GM12878 (cell line): ENCODE measurements at regions not wholly inside any gene's neighbourhood (a gene's known extent, or its start where the extent isn't known, plus 50 kb on each side); places are given as distances from the start of the nearest gene placed in this dataset.

Experiments used
- ATAC-seq: fragments of 200-7000 bp; cut with Tn5 transposase; 3 replicates; pipeline ENCODE4 v1.9.1; 2020; ENCODE audit warnings: mild to moderate bottlenecking, moderate library complexity
- BruUV-seq: library from RNA; stranded (reverse); fragments of 400-500 nt; replicated peaks from 2 replicates; lab custom pipeline; 2021; lab: Mats Ljungman, UMichigan
- CTCF ChIA-PET: fragments of 300-600 bp; sonication (Branson Sonifier 250); formaldehyde crosslinking; extraction: SDS; loops from one replicate; lab custom pipeline; 2021; ENCODE audit warnings: inconsistent platforms; lab: Yijun Ruan, JAX
- POLR2A ChIA-PET: fragments of 350-600 bp; formaldehyde crosslinking; extraction: SDS; loops from one replicate; lab custom pipeline; 2021; ENCODE audit warnings: inconsistent platforms; lab: Charles Lee
- RAD21 ChIA-PET: fragments of 300-600 bp; sonication (Branson Sonifier 250); formaldehyde crosslinking; loops from one replicate; lab custom pipeline; 2023; ENCODE audit warnings: antibody characterized with exemption; ENCODE audit not compliant: unreplicated experiment; lab: Charles Lee
- SMC1A ChIA-PET: fragments of 300-600 bp; sonication (Branson Sonifier 250); formaldehyde crosslinking; loops from one replicate; lab custom pipeline; 2023; ENCODE audit not compliant: unreplicated experiment, uncharacterized antibody; lab: Charles Lee
- DNase-seq: peaks from one replicate; pipeline ENCODE4 v3.0.0-alpha.2; 2011; ENCODE audit warnings: low read depth, low spot score
- FAIRE-seq: peaks from 3 replicates; lab custom pipeline; 2011; peaks lifted over from hg19 to GRCh38; lab: Jason Lieb, UNC
- H2AFZ ChIP-seq: 2 replicates; pipeline ENCODE4 v1.6.0; 2011; ENCODE audit warnings: low read depth, low read length, control low read depth; ENCODE audit not compliant: control insufficient read depth
- H3K27ac ChIP-seq: 2 replicates; pipeline ENCODE4 v1.5.1; 2011; ENCODE audit warnings: control low read depth; ENCODE audit not compliant: control insufficient read depth, insufficient read depth
- H3K27me3 ChIP-seq, 2 experiments: replicated peaks in 1 of 2; 2 replicates each; pipeline versions ENCODE4 v1.6.0 to v1.6.1; 2011; ENCODE audit warnings: low read length in 1 of 2; ENCODE audit not compliant: control insufficient read depth in 2 of 2, insufficient read depth in 2 of 2
- H3K36me3 ChIP-seq, 2 experiments: 2 replicates each; pipeline ENCODE4 v1.5.1; 2011; ENCODE audit warnings: low read length in 1 of 2; ENCODE audit not compliant: control insufficient read depth in 2 of 2, insufficient read depth in 2 of 2
- H3K4me1 ChIP-seq: 2 replicates; pipeline ENCODE4 v1.6.1; 2011; ENCODE audit warnings: mild to moderate bottlenecking, low read length, moderate library complexity, mixed read lengths; ENCODE audit not compliant: control insufficient read depth, insufficient read depth
- H3K4me2 ChIP-seq: 2 replicates; pipeline ENCODE4 v1.6.0; 2011; ENCODE audit warnings: control low read depth; ENCODE audit not compliant: control insufficient read depth, insufficient read depth
- H3K4me3 ChIP-seq: fragments of 200-600 bp; sonication (generic); 2 replicates; pipeline ENCODE4 v1.5.1; 2016
- H3K79me2 ChIP-seq: 2 replicates; pipeline ENCODE4 v1.6.0; 2011; ENCODE audit warnings: low read length; ENCODE audit not compliant: control insufficient read depth, insufficient read depth
- H3K9ac ChIP-seq: 2 replicates; pipeline ENCODE4 v1.8.0; 2011; ENCODE audit warnings: low read length, control low read depth, mixed read lengths; ENCODE audit not compliant: control insufficient read depth, insufficient read depth
- H3K9me3 ChIP-seq: replicated peaks from 3 replicates; pipeline ENCODE4 v1.5.1; 2011; ENCODE audit warnings: mild to moderate bottlenecking, low read length; ENCODE audit not compliant: control insufficient read depth, insufficient read depth
- H4K20me1 ChIP-seq: 2 replicates; pipeline ENCODE4 v1.6.0; 2011; ENCODE audit not compliant: control insufficient read depth, insufficient read depth
- ESRRA ChIP-seq: IDR thresholded peaks from 2 replicates; pipeline ENCODE4 v1.6.1; 2012; ENCODE audit warnings: mild to moderate bottlenecking, low read length, improper control_type of control experiment
- FOXM1 ChIP-seq: IDR thresholded peaks from 2 replicates; pipeline ENCODE4 v1.6.1; 2012; ENCODE audit warnings: low read depth, mild to moderate bottlenecking, inconsistent platforms, low read length, moderate library complexity
- MTA2 ChIP-seq: fragments of 450-650 bp; IDR thresholded peaks from 2 replicates; pipeline ENCODE4 v1.6.1; 2016; ENCODE audit warnings: low read depth, mild to moderate bottlenecking, moderate library complexity
- RAD21 ChIP-seq: IDR thresholded peaks from 2 replicates; pipeline ENCODE4 v1.6.1; 2011; ENCODE audit warnings: mild to moderate bottlenecking, low read depth, low read length, moderate library complexity; ENCODE audit not compliant: insufficient read depth
- SMC3 ChIP-seq: IDR thresholded peaks from 2 replicates; pipeline ENCODE4 v1.6.1; 2011; ENCODE audit warnings: low read length, improper control_type of control experiment, borderline replicate concordance
- SREBF2 ChIP-seq: IDR thresholded peaks from 2 replicates; pipeline ENCODE4 v1.6.1; 2012; ENCODE audit warnings: mild to moderate bottlenecking, low read length
- YY1 ChIP-seq: IDR thresholded peaks from 2 replicates; pipeline ENCODE4 v1.6.1; 2011; ENCODE audit warnings: low read depth, mild to moderate bottlenecking, low read length
- WGBS: methylation state at CpG from one replicate; pipeline ENCODE4 v1.1.6; 2016; ENCODE audit warnings: low lambda C conversion rate; ENCODE audit not compliant: insufficient replicate concordance, insufficient coverage; ENCODE audit errors: missing lambda C conversion rate; 5-methylcytosine and 5-hydroxymethylcytosine counted together
- in situ Hi-C: fragments of 300-500 bp; cut with MboI; formaldehyde crosslinking; loops from 9 replicates; pipeline ENCODE4 v1.14.3; 2018; ENCODE audit warnings: mixed read lengths
- intact Hi-C: fragments of 100-400 bp; cut with micrococcal nuclease; formaldehyde crosslinking; loops from one replicate; pipeline ENCODE4 v1.14.2; 2022; ENCODE audit not compliant: unreplicated experiment
- TF ChIP-seq, protein P1 (sequence below): IDR thresholded peaks from 2 replicates; pipeline ENCODE4 v1.6.1; 2012; ENCODE audit warnings: mild to moderate bottlenecking, low read depth, low read length
- TF ChIP-seq, protein P2 (sequence below): fragments of 450-650 bp; IDR thresholded peaks from 2 replicates; pipeline ENCODE4 v1.6.1; 2014; ENCODE audit warnings: mild to moderate bottlenecking
- TF ChIP-seq, protein P3 (sequence below), 3 experiments: IDR thresholded peaks in 2 of 3; conservative IDR thresholded peaks in 1 of 3; 2 replicates each; pipeline ENCODE4 v1.5.1; 2011; ENCODE audit warnings: low read depth in 3 of 3, low read length in 3 of 3, mild to moderate bottlenecking in 3 of 3, control low read depth in 2 of 3, moderate library complexity in 2 of 3, inconsistent platforms in 1 of 3, mixed read lengths in 1 of 3; ENCODE audit not compliant: control insufficient read depth in 2 of 3, insufficient read depth in 1 of 3; ENCODE audit errors: extremely low read depth in 1 of 3

DNA sequence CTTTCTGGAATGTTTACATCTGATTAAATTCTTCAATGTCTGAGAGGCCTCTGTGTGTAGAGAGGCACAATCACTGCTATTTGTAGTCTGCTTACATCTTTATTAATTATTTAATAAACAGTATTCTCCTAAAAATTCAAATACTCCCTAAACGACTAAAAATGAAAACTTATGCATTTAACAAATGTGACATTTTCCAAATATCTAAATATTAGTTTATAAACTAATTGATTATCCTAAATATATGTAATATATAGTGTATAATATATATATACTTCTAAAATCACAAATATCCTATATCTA, 57.7 kb upstream of the ZBED3 start (continued):
- TF ChIP-seq, protein P1, sequence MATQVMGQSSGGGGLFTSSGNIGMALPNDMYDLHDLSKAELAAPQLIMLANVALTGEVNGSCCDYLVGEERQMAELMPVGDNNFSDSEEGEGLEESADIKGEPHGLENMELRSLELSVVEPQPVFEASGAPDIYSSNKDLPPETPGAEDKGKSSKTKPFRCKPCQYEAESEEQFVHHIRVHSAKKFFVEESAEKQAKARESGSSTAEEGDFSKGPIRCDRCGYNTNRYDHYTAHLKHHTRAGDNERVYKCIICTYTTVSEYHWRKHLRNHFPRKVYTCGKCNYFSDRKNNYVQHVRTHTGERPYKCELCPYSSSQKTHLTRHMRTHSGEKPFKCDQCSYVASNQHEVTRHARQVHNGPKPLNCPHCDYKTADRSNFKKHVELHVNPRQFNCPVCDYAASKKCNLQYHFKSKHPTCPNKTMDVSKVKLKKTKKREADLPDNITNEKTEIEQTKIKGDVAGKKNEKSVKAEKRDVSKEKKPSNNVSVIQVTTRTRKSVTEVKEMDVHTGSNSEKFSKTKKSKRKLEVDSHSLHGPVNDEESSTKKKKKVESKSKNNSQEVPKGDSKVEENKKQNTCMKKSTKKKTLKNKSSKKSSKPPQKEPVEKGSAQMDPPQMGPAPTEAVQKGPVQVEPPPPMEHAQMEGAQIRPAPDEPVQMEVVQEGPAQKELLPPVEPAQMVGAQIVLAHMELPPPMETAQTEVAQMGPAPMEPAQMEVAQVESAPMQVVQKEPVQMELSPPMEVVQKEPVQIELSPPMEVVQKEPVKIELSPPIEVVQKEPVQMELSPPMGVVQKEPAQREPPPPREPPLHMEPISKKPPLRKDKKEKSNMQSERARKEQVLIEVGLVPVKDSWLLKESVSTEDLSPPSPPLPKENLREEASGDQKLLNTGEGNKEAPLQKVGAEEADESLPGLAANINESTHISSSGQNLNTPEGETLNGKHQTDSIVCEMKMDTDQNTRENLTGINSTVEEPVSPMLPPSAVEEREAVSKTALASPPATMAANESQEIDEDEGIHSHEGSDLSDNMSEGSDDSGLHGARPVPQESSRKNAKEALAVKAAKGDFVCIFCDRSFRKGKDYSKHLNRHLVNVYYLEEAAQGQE: no peak

DNA sequence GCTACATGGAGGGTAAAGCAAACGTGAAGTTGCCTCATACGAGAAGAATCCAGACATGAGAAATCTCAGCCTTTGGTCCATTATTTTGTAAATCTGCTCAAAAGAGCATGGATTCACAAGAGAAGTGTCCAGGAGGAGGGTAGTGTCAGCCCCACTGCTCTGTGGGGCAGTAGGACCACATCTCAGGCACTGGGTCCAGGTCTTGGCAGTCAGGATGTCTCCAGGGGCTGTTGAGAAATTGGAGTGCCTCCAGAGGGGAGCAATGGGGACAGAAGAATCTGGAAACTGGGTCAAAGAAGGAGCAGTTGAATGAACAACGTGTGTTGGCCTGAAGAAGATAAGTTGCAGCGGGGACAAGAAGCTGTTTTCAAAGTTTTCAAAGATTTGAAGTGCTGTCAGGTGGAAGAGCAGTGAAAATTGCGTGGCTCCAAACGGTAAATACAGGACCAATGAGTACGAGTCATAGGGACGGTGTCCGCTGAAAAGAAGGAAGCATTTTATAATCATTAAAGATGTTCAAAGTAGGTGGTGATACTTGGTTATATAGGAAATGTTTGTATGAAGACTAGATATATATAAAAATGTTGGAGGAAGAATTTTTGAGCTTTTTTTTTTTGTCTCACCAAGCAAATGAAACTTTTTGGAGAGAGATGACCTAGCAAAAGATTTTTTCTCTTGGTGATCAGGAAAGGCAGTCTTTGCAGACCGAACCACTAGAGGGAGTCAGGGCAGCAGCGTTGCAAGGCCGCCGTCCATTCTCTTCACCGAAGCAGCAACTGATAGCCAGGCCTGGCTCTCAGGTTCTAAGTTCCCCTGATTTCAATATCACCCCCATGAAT, 57.1 kb upstream of the ZBED3 start:
- Histone ChIP-seq H2AFZ (no peak overlapping the region), H3K27ac (no peak overlapping the region), H3K4me3 (no peak overlapping the region), H3K4me1 (no peaks in the 10 kb centered on the region), H3K27me3 (no peaks in the 10 kb centered on the region), H3K79me2 (no peaks in the 10 kb centered on the region), H3K4me2 (no peak overlapping the region), H3K9me3 (no peaks in the 10 kb centered on the region), H3K9ac (no peak overlapping the region), H3K36me3 (no peaks in the 10 kb centered on the region), H4K20me1 (no peaks in the 10 kb centered on the region)
- ChIA-PET SMC1A (interaction anchor here (0.8 to 2.3 kb wide), 16 partner anchors 9 to 500 kb away, joined by 3 to 14 read pairs (median 3); partner anchors contain the start of genes WDR41 and ZBED3), POLR2A (no interaction called here), RAD21 (interaction anchor here (1.0 to 1.6 kb wide), 4 partner anchors 267 to 373 kb away, joined by 3 to 7 read pairs (median 4); no protein-coding TSS in a partner anchor), CTCF (interaction anchor here (0.6 to 4.6 kb wide), 20 partner anchors 9 to 1128 kb away, joined by 3 to 35 read pairs (median 4); partner anchors contain the start of gene WDR41)
- peak; percentile 88 for TF ChIP-seq SMC3
- 0 out of 2 replicates have a peak, but pooled peaks have one; percentile 17 for TF ChIP-seq SREBF2
- TF ChIP-seq RAD21: peak; percentile 90
- peak; percentile 39; the same call in 1 of the 2 replicates for TF ChIP-seq ESRRA
- no peak for TF ChIP-seq FOXM1
- TF ChIP-seq, protein P2, sequence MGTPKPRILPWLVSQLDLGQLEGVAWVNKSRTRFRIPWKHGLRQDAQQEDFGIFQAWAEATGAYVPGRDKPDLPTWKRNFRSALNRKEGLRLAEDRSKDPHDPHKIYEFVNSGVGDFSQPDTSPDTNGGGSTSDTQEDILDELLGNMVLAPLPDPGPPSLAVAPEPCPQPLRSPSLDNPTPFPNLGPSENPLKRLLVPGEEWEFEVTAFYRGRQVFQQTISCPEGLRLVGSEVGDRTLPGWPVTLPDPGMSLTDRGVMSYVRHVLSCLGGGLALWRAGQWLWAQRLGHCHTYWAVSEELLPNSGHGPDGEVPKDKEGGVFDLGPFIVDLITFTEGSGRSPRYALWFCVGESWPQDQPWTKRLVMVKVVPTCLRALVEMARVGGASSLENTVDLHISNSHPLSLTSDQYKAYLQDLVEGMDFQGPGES: no peak
- no peak for TF ChIP-seq MTA2
- peak; percentile 82 for TF ChIP-seq YY1
- TF ChIP-seq, protein P3, sequence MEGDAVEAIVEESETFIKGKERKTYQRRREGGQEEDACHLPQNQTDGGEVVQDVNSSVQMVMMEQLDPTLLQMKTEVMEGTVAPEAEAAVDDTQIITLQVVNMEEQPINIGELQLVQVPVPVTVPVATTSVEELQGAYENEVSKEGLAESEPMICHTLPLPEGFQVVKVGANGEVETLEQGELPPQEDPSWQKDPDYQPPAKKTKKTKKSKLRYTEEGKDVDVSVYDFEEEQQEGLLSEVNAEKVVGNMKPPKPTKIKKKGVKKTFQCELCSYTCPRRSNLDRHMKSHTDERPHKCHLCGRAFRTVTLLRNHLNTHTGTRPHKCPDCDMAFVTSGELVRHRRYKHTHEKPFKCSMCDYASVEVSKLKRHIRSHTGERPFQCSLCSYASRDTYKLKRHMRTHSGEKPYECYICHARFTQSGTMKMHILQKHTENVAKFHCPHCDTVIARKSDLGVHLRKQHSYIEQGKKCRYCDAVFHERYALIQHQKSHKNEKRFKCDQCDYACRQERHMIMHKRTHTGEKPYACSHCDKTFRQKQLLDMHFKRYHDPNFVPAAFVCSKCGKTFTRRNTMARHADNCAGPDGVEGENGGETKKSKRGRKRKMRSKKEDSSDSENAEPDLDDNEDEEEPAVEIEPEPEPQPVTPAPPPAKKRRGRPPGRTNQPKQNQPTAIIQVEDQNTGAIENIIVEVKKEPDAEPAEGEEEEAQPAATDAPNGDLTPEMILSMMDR (IDR thresholded peaks at IDR 0.05 in 2 of 3, conservative IDR thresholded peaks at IDR 0.05 in 1 of 3; ENCODE audit: control insufficient read depth in 2 of 3, extremely low read depth in 1 of 3, insufficient read depth in 1 of 3, low read depth in 3 of 3, low read length in 3 of 3): peak; percentile 78 to 90 (median 84)
- FAIRE-seq (peak; percentile 64), DNase-seq (peak; percentile 13), ATAC-seq (peak; percentile 92)
- 29% methylated on average over 14 of the region's 14 CpGs for WGBS
- in situ Hi-C loops (loop anchor here (10.0 kb wide), 1 partner anchor 351 kb away; the partner anchor contains the start of gene WDR41), intact Hi-C loops (loop anchor here (1.0 to 5.0 kb wide), 3 partner anchors 277 to 349 kb away; partner anchors contain the start of gene WDR41)
- BruUV-seq: no TSS peak
